Smooth muscle cell (in vitro differentiated cells): ENCODE measurements at regions not wholly inside any gene's neighbourhood (a gene's known extent, or its start where the extent isn't known, plus 50 kb on each side); places are given as distances from the start of the nearest gene placed in this dataset.

Experiments
- DNase-seq: peaks from one replicate; lab custom pipeline; 2025; ENCODE audit not compliant: unreplicated experiment; lab: John Stamatoyannopoulos, UW
- H2AFZ ChIP-seq: fragments of 200-600 bp; sonication (generic); 2 replicates; pipeline ENCODE4 v1.6.0; 2016; ENCODE audit warnings: antibody characterized with exemption, low read depth, mild to moderate bottlenecking
- H3F3A ChIP-seq: fragments of 200-600 bp; sonication (generic); 2 replicates; pipeline ENCODE4 v1.6.0; 2017; ENCODE audit warnings: antibody characterized with exemption, low read depth
- H3K27ac ChIP-seq: fragments of 200-600 bp; sonication (generic); 2 replicates; pipeline ENCODE4 v1.5.1; 2016; ENCODE audit warnings: low read depth, mild to moderate bottlenecking
- H3K27me3 ChIP-seq: fragments of 200-600 bp; sonication (generic); 2 replicates; pipeline ENCODE4 v1.6.1; 2016; ENCODE audit warnings: low read depth, mild to moderate bottlenecking
- H3K36me3 ChIP-seq: fragments of 200-600 bp; sonication (generic); 2 replicates; pipeline ENCODE4 v1.5.1; 2016; ENCODE audit warnings: low read depth
- H3K4me1 ChIP-seq: fragments of 200-600 bp; sonication (generic); 2 replicates; pipeline ENCODE4 v1.5.1; 2016; ENCODE audit warnings: low read depth
- H3K4me2 ChIP-seq: fragments of 200-600 bp; sonication (generic); 2 replicates; pipeline ENCODE4 v1.6.0; 2016; ENCODE audit warnings: mild to moderate bottlenecking
- H3K4me3 ChIP-seq: fragments of 200-600 bp; sonication (generic); 2 replicates; pipeline ENCODE4 v1.5.1; 2016; ENCODE audit warnings: mild to moderate bottlenecking
- H3K79me2 ChIP-seq: fragments of 200-600 bp; sonication (generic); 2 replicates; pipeline ENCODE4 v1.6.0; 2016; ENCODE audit warnings: low read depth, mild to moderate bottlenecking
- H3K9ac ChIP-seq: fragments of 200-600 bp; sonication (generic); 2 replicates; pipeline ENCODE4 v1.6.0; 2016; ENCODE audit warnings: low read depth
- H3K9me3 ChIP-seq: fragments of 200-600 bp; sonication (generic); replicated peaks from 2 replicates; pipeline ENCODE4 v1.5.1; 2016; ENCODE audit warnings: low read depth
- H4K20me1 ChIP-seq: fragments of 200-600 bp; sonication (generic); 2 replicates; pipeline ENCODE4 v1.6.0; 2016; ENCODE audit warnings: low read depth
- WGBS: methylation state at CpG from one replicate; pipeline ENCODE4 v1.1.7; 2016; ENCODE audit warnings: low lambda C conversion rate; 5-methylcytosine and 5-hydroxymethylcytosine counted together
- TF ChIP-seq, protein P1 (sequence below): fragments of 200-600 bp; sonication (generic); IDR thresholded peaks from 2 replicates; pipeline ENCODE4 v1.5.1; 2017; ENCODE audit warnings: borderline replicate concordance, mild to moderate bottlenecking, antibody characterized with exemption; ENCODE audit not compliant: insufficient read depth, poor library complexity, severe bottlenecking

DNA sequence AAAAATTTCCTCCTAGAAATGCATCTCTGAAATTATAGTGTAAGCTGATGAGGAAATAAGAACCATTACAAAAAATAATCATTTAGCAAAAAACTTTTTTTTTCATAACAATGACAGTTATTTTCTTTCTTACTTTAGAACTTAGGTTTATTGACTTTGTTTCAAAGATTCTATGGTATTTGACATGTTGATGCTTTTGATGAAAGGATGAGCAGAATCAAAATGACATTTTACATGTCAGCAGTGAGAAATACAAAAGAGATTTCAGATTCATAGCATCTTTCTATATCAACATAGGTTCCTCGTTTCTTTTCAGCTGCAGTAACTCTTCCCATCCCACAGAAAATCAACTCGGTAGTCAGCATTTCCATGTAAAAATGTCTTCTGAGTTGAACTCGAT is 1226.6 kb upstream of the C9orf72 start:
- WGBS, result 88% methylated on average over 3 of the region's 3 CpGs
- no peaks in the 10 kb centered on the region for H3F3A ChIP-seq
- no peaks in the 10 kb centered on the region for H3K27me3 ChIP-seq

DNA sequence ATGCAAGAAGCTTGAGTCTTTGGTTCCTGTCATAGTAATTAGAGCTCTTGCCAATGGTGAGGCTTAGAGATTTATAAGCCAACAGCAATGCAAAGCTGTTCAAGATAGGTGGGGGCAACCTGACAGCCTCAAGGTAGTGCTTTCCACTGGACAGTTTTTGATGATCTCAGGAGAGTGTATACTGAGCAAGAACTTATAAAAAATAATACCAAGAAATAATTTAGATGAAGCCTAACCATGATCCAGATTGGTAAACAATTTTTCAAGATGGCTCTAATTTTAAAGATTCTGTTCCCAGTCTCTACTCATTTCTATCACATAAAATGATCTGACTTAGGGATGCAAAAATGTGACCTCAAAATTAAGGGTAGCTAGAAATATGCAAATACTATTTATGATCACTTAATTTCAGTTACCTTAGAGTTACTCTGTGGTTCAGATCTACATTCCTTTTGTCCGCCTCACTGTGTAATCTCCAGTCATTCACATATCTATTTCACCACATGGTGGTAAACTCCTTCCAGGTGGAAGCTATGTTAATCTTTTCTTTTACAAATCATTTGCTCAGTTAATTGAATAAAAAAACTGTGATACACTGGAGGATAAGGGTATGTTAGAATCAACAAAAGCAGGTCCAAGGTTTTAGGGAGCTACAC is 1228.0 kb upstream of the C9orf72 start:
- no peaks in the 10 kb centered on the region for H3K4me1 ChIP-seq
- H3K9me3 ChIP-seq, result no peaks in the 10 kb centered on the region
- H3K4me2 ChIP-seq, result no peak overlapping the region
- no peaks in the 10 kb centered on the region for H3K27me3 ChIP-seq
- DNase-seq, result no peak
- 83% methylated on average over 1 of the region's 1 CpG for WGBS
- H3K79me2 ChIP-seq, result no peaks in the 10 kb centered on the region
- no peaks in the 10 kb centered on the region for H4K20me1 ChIP-seq
- no peak overlapping the region for H3K27ac ChIP-seq
- no peaks in the 10 kb centered on the region for H3K36me3 ChIP-seq
- TF ChIP-seq, protein P1, sequence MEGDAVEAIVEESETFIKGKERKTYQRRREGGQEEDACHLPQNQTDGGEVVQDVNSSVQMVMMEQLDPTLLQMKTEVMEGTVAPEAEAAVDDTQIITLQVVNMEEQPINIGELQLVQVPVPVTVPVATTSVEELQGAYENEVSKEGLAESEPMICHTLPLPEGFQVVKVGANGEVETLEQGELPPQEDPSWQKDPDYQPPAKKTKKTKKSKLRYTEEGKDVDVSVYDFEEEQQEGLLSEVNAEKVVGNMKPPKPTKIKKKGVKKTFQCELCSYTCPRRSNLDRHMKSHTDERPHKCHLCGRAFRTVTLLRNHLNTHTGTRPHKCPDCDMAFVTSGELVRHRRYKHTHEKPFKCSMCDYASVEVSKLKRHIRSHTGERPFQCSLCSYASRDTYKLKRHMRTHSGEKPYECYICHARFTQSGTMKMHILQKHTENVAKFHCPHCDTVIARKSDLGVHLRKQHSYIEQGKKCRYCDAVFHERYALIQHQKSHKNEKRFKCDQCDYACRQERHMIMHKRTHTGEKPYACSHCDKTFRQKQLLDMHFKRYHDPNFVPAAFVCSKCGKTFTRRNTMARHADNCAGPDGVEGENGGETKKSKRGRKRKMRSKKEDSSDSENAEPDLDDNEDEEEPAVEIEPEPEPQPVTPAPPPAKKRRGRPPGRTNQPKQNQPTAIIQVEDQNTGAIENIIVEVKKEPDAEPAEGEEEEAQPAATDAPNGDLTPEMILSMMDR, result no peak
- no peak overlapping the region for H2AFZ ChIP-seq
- no peak overlapping the region for H3K4me3 ChIP-seq
- no peak overlapping the region for H3K9ac ChIP-seq
- H3F3A ChIP-seq, result no peaks in the 10 kb centered on the region

More for the DNA sequence above, 1226.6 kb upstream of the C9orf72 start:
- no peaks in the 10 kb centered on the region for H3K79me2 ChIP-seq
- no peaks in the 10 kb centered on the region for H3K4me1 ChIP-seq
- no peaks in the 10 kb centered on the region for H3K9me3 ChIP-seq
- no peaks in the 10 kb centered on the region for H4K20me1 ChIP-seq
- H3K9ac ChIP-seq, result no peak overlapping the region
- H3K4me2 ChIP-seq, result no peak overlapping the region
- H2AFZ ChIP-seq, result no peak overlapping the region
- no peak for DNase-seq
- no peak overlapping the region for H3K4me3 ChIP-seq
- TF ChIP-seq, protein P1, result no peak
- H3K36me3 ChIP-seq, result no peaks in the 10 kb centered on the region
- no peak overlapping the region for H3K27ac ChIP-seq

DNA sequence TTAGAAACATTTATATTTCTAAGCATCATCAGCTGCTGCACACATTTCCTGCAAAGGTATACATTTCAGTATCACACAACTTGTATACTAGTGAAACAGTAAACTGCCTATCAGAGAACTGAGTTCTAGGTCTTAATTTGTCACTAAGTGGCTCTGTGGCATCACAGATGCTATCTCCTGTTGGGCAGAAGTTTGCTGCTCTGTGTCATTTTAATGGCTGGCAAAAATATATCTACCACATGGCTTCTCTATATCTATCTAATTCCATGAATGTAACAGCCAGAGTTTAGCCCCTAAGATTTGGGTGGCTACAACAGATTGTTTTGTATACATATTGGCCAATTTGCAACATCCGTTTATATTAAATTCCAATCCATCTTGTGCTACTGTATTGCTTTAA is 1231.9 kb upstream of the C9orf72 start:
- no peaks in the 10 kb centered on the region for H3K27me3 ChIP-seq
- no peaks in the 10 kb centered on the region for H3K9me3 ChIP-seq
- TF ChIP-seq, protein P1, result no peak
- no peaks in the 10 kb centered on the region for H3K4me1 ChIP-seq
- peaks cover 14% of the 10 kb centered on the region for H3F3A ChIP-seq
- no peaks in the 10 kb centered on the region for H4K20me1 ChIP-seq
- H3K4me3 ChIP-seq, result no peak overlapping the region
- no peak overlapping the region for H3K9ac ChIP-seq
- H3K4me2 ChIP-seq, result peak overlapping the region; percentile 9
- no peaks in the 10 kb centered on the region for H3K36me3 ChIP-seq
- H2AFZ ChIP-seq, result no peak overlapping the region
- WGBS, result 40% methylated on average over 1 of the region's 1 CpG
- H3K79me2 ChIP-seq, result no peaks in the 10 kb centered on the region
- H3K27ac ChIP-seq, result no peak overlapping the region
- DNase-seq, result no peak

DNA sequence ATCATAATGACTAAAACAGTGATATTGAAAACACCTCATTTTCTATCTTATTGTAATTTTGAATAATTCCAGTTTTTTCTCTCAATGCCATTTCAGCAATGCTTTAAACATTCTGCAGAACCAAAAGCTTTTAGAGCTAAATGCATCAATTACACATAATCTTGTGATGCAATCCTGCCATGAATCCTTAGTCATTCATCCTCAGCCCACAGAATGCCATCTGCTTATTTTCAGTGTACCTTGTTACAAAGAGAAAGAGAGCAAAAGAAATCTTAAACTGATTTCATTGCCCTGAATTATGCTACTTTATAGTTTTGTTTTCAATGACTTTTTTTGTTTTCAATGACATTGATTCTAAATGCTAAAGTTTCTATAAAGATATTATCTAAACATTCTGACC is 1234.8 kb upstream of the C9orf72 start:
- no peak for DNase-seq
- Histone ChIP-seq H4K20me1 (no peaks in the 10 kb centered on the region), H3K4me2 (peak overlapping the region; percentile 62), H3K79me2 (no peaks in the 10 kb centered on the region), H3K4me1 (no peaks in the 10 kb centered on the region), H3K9me3 (no peaks in the 10 kb centered on the region), H3K4me3 (no peak overlapping the region), H3K27me3 (no peaks in the 10 kb centered on the region), H3K36me3 (no peaks in the 10 kb centered on the region), H3K27ac (peak overlapping the region; percentile 78), H2AFZ (no peak overlapping the region), H3K9ac (peak overlapping the region; percentile 0), H3F3A (peaks cover 14% of the 10 kb centered on the region)
- TF ChIP-seq, protein P1, result no peak
